ENCODE measurements at regions not wholly inside any gene's neighbourhood (a gene's known extent, or its start where the extent isn't known, plus 50 kb on each side); places are given as distances from the start of the nearest gene placed in this dataset.

- no peak for DNase-seq (ENCODE audit: insufficient read length, low spot score)
- no peak for FAIRE-seq
- no peak for TF ChIP-seq POU2F2 (IDR thresholded peaks at IDR 0.05; ENCODE audit: low read depth, low read length)
- no peak for TF ChIP-seq PAX5 (IDR thresholded peaks at IDR 0.05; ENCODE audit: insufficient read depth, low read length, severe bottlenecking)
- no peak for TF ChIP-seq POLR2A (IDR thresholded peaks at IDR 0.05; ENCODE audit: low read depth, low read length)
- TF ChIP-seq TAF1 (IDR thresholded peaks at IDR 0.05; ENCODE audit: low read depth, low read length): no peak
- TF ChIP-seq SPI1 (IDR thresholded peaks at IDR 0.05; ENCODE audit: low read depth, low read length): no peak
- TF ChIP-seq POLR2AphosphoS5 (IDR thresholded peaks at IDR 0.05; ENCODE audit: low read depth, low read length): no peak
These were observed 202.4 kb upstream of the PMEPA1 start for GRCh38 chr20:57912227-57912582.

- DNase-seq (ENCODE audit: insufficient read length, low spot score) (no peak), FAIRE-seq (no peak)
- no peak for TF ChIP-seq PAX5 (IDR thresholded peaks at IDR 0.05; ENCODE audit: insufficient read depth, low read length, severe bottlenecking)
- no peak for TF ChIP-seq TAF1 (IDR thresholded peaks at IDR 0.05; ENCODE audit: low read depth, low read length)
- TF ChIP-seq POU2F2 (IDR thresholded peaks at IDR 0.05; ENCODE audit: low read depth, low read length): no peak
- TF ChIP-seq POLR2A (IDR thresholded peaks at IDR 0.05; ENCODE audit: low read depth, low read length): no peak
- no peak for TF ChIP-seq POLR2AphosphoS5 (IDR thresholded peaks at IDR 0.05; ENCODE audit: low read depth, low read length)
- no peak for TF ChIP-seq SPI1 (IDR thresholded peaks at IDR 0.05; ENCODE audit: low read depth, low read length)
These were observed 201.9 kb upstream of the PMEPA1 start for GRCh38 chr20:57911512-57912226.

- TF ChIP-seq POLR2A (IDR thresholded peaks at IDR 0.05; ENCODE audit: low read depth, low read length) (no peak), SPI1 (IDR thresholded peaks at IDR 0.05; ENCODE audit: low read depth, low read length) (no peak), PAX5 (IDR thresholded peaks at IDR 0.05; ENCODE audit: insufficient read depth, low read length, severe bottlenecking) (no peak), POU2F2 (IDR thresholded peaks at IDR 0.05; ENCODE audit: low read depth, low read length) (no peak), TAF1 (IDR thresholded peaks at IDR 0.05; ENCODE audit: low read depth, low read length) (no peak), POLR2AphosphoS5 (IDR thresholded peaks at IDR 0.05; ENCODE audit: low read depth, low read length) (no peak)
- no peak for DNase-seq (ENCODE audit: insufficient read length, low spot score)
- no peak for FAIRE-seq
These were observed 200.9 kb upstream of the PMEPA1 start for GRCh38 chr20:57910716-57911115.

GRCh38 chr20:57909763-57910331, 200.0 kb upstream of the PMEPA1 start:
- TF ChIP-seq POU2F2 (IDR thresholded peaks at IDR 0.05; ENCODE audit: low read depth, low read length) (no peak), TAF1 (IDR thresholded peaks at IDR 0.05; ENCODE audit: low read depth, low read length) (no peak), PAX5 (IDR thresholded peaks at IDR 0.05; ENCODE audit: insufficient read depth, low read length, severe bottlenecking) (no peak), POLR2A (IDR thresholded peaks at IDR 0.05; ENCODE audit: low read depth, low read length) (no peak), SPI1 (IDR thresholded peaks at IDR 0.05; ENCODE audit: low read depth, low read length) (no peak), POLR2AphosphoS5 (IDR thresholded peaks at IDR 0.05; ENCODE audit: low read depth, low read length) (no peak)
- DNase-seq (ENCODE audit: insufficient read length, low spot score): no peak
- no peak for FAIRE-seq

GRCh38 chr20:57908704-57909630, 199.2 kb upstream of the PMEPA1 start:
- FAIRE-seq: no peak
- DNase-seq (ENCODE audit: insufficient read length, low spot score): no peak
- no peak for TF ChIP-seq SPI1 (IDR thresholded peaks at IDR 0.05; ENCODE audit: low read depth, low read length)
- no peak for TF ChIP-seq POU2F2 (IDR thresholded peaks at IDR 0.05; ENCODE audit: low read depth, low read length)
- no peak for TF ChIP-seq TAF1 (IDR thresholded peaks at IDR 0.05; ENCODE audit: low read depth, low read length)
- TF ChIP-seq POLR2AphosphoS5 (IDR thresholded peaks at IDR 0.05; ENCODE audit: low read depth, low read length): no peak
- TF ChIP-seq POLR2A (IDR thresholded peaks at IDR 0.05; ENCODE audit: low read depth, low read length): no peak
- no peak for TF ChIP-seq PAX5 (IDR thresholded peaks at IDR 0.05; ENCODE audit: insufficient read depth, low read length, severe bottlenecking)

- TF ChIP-seq PAX5 (IDR thresholded peaks at IDR 0.05; ENCODE audit: insufficient read depth, low read length, severe bottlenecking) (no peak), POLR2A (IDR thresholded peaks at IDR 0.05; ENCODE audit: low read depth, low read length) (no peak), SPI1 (IDR thresholded peaks at IDR 0.05; ENCODE audit: low read depth, low read length) (no peak), TAF1 (IDR thresholded peaks at IDR 0.05; ENCODE audit: low read depth, low read length) (no peak), POU2F2 (IDR thresholded peaks at IDR 0.05; ENCODE audit: low read depth, low read length) (no peak), POLR2AphosphoS5 (IDR thresholded peaks at IDR 0.05; ENCODE audit: low read depth, low read length) (no peak)
- DNase-seq (ENCODE audit: insufficient read length, low spot score) (no peak), FAIRE-seq (no peak)
These were observed 198.4 kb upstream of the PMEPA1 start for GRCh38 chr20:57908226-57908625.

- TF ChIP-seq POLR2A (IDR thresholded peaks at IDR 0.05; ENCODE audit: low read depth, low read length) (no peak), PAX5 (IDR thresholded peaks at IDR 0.05; ENCODE audit: insufficient read depth, low read length, severe bottlenecking) (no peak), POLR2AphosphoS5 (IDR thresholded peaks at IDR 0.05; ENCODE audit: low read depth, low read length) (no peak), TAF1 (IDR thresholded peaks at IDR 0.05; ENCODE audit: low read depth, low read length) (no peak), SPI1 (IDR thresholded peaks at IDR 0.05; ENCODE audit: low read depth, low read length) (no peak), POU2F2 (IDR thresholded peaks at IDR 0.05; ENCODE audit: low read depth, low read length) (no peak)
- no peak for FAIRE-seq
- DNase-seq (ENCODE audit: insufficient read length, low spot score): no peak
These were observed 197.6 kb upstream of the PMEPA1 start for GRCh38 chr20:57907131-57908000.

- TF ChIP-seq POLR2AphosphoS5 (IDR thresholded peaks at IDR 0.05; ENCODE audit: low read depth, low read length): no peak
- TF ChIP-seq SPI1 (IDR thresholded peaks at IDR 0.05; ENCODE audit: low read depth, low read length): no peak
- no peak for TF ChIP-seq POU2F2 (IDR thresholded peaks at IDR 0.05; ENCODE audit: low read depth, low read length)
- TF ChIP-seq POLR2A (IDR thresholded peaks at IDR 0.05; ENCODE audit: low read depth, low read length): no peak
- no peak for TF ChIP-seq PAX5 (IDR thresholded peaks at IDR 0.05; ENCODE audit: insufficient read depth, low read length, severe bottlenecking)
- no peak for TF ChIP-seq TAF1 (IDR thresholded peaks at IDR 0.05; ENCODE audit: low read depth, low read length)
- no peak for DNase-seq (ENCODE audit: insufficient read length, low spot score)
- no peak for FAIRE-seq
These were observed 195.6 kb upstream of the PMEPA1 start for GRCh38 chr20:57905448-57905847.

Measured in GM12891 (cell line).